Heart left ventricle (tissue), 13 donors: ENCODE measurements at regions not wholly inside any gene's neighbourhood (a gene's known extent, or its start where the extent isn't known, plus 50 kb on each side); places are given as distances from the start of the nearest gene placed in this dataset.
"Not testable (repeated sequence)": the region's sequence is repeated elsewhere in the genome, so short reads cannot be mapped to it uniquely, and the experiment has no call there.

Source experiments
- CTCF ChIP-seq, 12 donors: fragments of 200-600 bp; sonication (generic) in 4 of 12; IDR thresholded peaks; one replicate each; pipeline versions ENCODE4 v1.5.0 to v1.8.0; 2018 to 2022; ENCODE audit warnings: antibody characterized with exemption in 12 of 12, mild to moderate bottlenecking in 5 of 12
- POLR2A ChIP-seq, 2 donors: fragments of 450-650 bp; IDR thresholded peaks; one replicate each; pipeline ENCODE4 v1.6.1; 2017; ENCODE audit warnings: antibody characterized with exemption in 2 of 2, mild to moderate bottlenecking in 2 of 2, moderate library complexity in 2 of 2
- donor health status: ischemic (EF 13 %, LVEDD 7.1; RV severe dilation, severe dysfunction).
- donor health status: DM: no; HTN: yes; CAD: no.
- donor health status: DM: no; HTN: no; CAD: no.
- donor health status: ischemic (EF 25% LVEDD 6.9; RV normal size, moderate dysfunction).
- donor health status: ischemic (EF 25% LVEDD 5.7; RV mildly dilated, moderate dysfunction).
- donor health status: ischemic (EF 35%, LVEDD 5.7; RV mildly dilated, moderate dysfunction).
- donor health status: nonischemic (EF 11% LVEDD 7.7; RV severe dilation, severe dysfunction).
- donor health status: DM: yes; HTN: yes; CAD: no.
- donor health status: PGD.
- donor health status: ischemic (EF 29% LVEDD 5.4; RV normal size, mild dysfunction).
- donor health status: nonischemic (EF 23%, LVEDD 6.1; RV moderate dilation, normal function).

- TF ChIP-seq CTCF, POLR2A (IDR thresholded peaks at IDR 0.05): not testable (repeated sequence)
These were observed 65.9 kb downstream of the PPIAL4G start for GRCh38 chr1:148417241-148417640.
